Liver (tissue), 8 donors: ENCODE measurements at regions not wholly inside any gene's neighbourhood (a gene's known extent, or its start where the extent isn't known, plus 50 kb on each side); places are given as distances from the start of the nearest gene placed in this dataset.

Source experiments
- DNase-seq: peaks from one replicate; pipeline ENCODE4 v3.0.0-alpha.2; 2017; ENCODE audit warnings: low spot score
- H3K27ac ChIP-seq, 2 donors: one replicate each; pipeline ENCODE4 v1.7.0; 2013; ENCODE audit warnings: inconsistent platforms in 2 of 2, low read length in 2 of 2, control low read depth in 1 of 2, low read depth in 1 of 2, mild to moderate bottlenecking in 1 of 2
- H3K27me3 ChIP-seq, 4 donors: one replicate each; pipeline versions ENCODE4 v1.6.1 to v1.7.0; 2013; ENCODE audit warnings: low read length in 3 of 4, inconsistent platforms in 1 of 4, mild to moderate bottlenecking in 1 of 4, moderate library complexity in 1 of 4; ENCODE audit not compliant: control insufficient read depth in 4 of 4, insufficient read depth in 4 of 4
- H3K36me3 ChIP-seq, 4 donors: one replicate each; pipeline versions ENCODE4 v1.6.1 to v1.7.0; 2013; ENCODE audit warnings: low read length in 3 of 4, mild to moderate bottlenecking in 3 of 4, low read depth in 1 of 4, moderate library complexity in 1 of 4; ENCODE audit not compliant: control insufficient read depth in 4 of 4, insufficient read depth in 3 of 4
- H3K4me1 ChIP-seq, 4 donors: one replicate each; pipeline versions ENCODE4 v1.6.1 to v1.7.0; 2013; ENCODE audit warnings: low read length in 3 of 4, mild to moderate bottlenecking in 3 of 4, moderate library complexity in 1 of 4; ENCODE audit not compliant: control insufficient read depth in 4 of 4, insufficient read depth in 4 of 4
- H3K4me3 ChIP-seq, 3 donors: one replicate each; pipeline versions ENCODE4 v1.6.1 to v1.7.0; 2013; ENCODE audit warnings: low read length in 3 of 3, control low read depth in 1 of 3, low read depth in 1 of 3, mild to moderate bottlenecking in 1 of 3
- H3K9ac ChIP-seq, 2 donors: one replicate each; pipeline ENCODE4 v1.7.0; 2013; ENCODE audit warnings: low read length in 2 of 2, mild to moderate bottlenecking in 2 of 2, moderate library complexity in 2 of 2, control low read depth in 1 of 2, low read depth in 1 of 2
- H3K9me3 ChIP-seq, 4 donors: one replicate each; pipeline versions ENCODE4 v1.6.1 to v1.7.0; 2013; ENCODE audit warnings: low read length in 3 of 4; ENCODE audit not compliant: control insufficient read depth in 4 of 4
- ATF3 ChIP-seq: IDR thresholded peaks from 2 replicates; pipeline ENCODE4 v1.6.1; 2016; ENCODE audit warnings: antibody characterized with exemption
- EGR1 ChIP-seq, 2 donors: IDR thresholded peaks; 2 replicates each; pipeline ENCODE4 v1.6.1; 2016 to 2018; ENCODE audit warnings: antibody characterized with exemption in 2 of 2, low read depth in 2 of 2
- FOXA1 ChIP-seq: IDR thresholded peaks from 2 replicates; pipeline ENCODE4 v1.6.1; 2016; ENCODE audit warnings: antibody characterized with exemption
- FOXA2 ChIP-seq: IDR thresholded peaks from 2 replicates; pipeline ENCODE4 v1.6.1; 2016; ENCODE audit warnings: antibody characterized with exemption
- GABPA ChIP-seq, 2 donors: IDR thresholded peaks in 1 of 2; conservative IDR thresholded peaks in 1 of 2; 2 replicates each; pipeline ENCODE4 v1.6.1; 2016; ENCODE audit warnings: antibody characterized with exemption in 2 of 2, mild to moderate bottlenecking in 1 of 2, moderate library complexity in 1 of 2
- HNF4A ChIP-seq, 2 donors: conservative IDR thresholded peaks; 2 replicates each; pipeline ENCODE4 v1.6.1; 2016; ENCODE audit warnings: antibody characterized with exemption in 2 of 2, mild to moderate bottlenecking in 2 of 2
- HNF4G ChIP-seq: IDR thresholded peaks from 2 replicates; pipeline ENCODE4 v1.6.1; 2016; ENCODE audit warnings: antibody characterized with exemption
- JUND ChIP-seq, 2 donors: IDR thresholded peaks; 2 replicates each; pipeline ENCODE4 v1.6.1; 2016; ENCODE audit warnings: antibody characterized with exemption in 2 of 2
- NR2F2 ChIP-seq: IDR thresholded peaks from 2 replicates; pipeline ENCODE4 v1.6.1; 2016; ENCODE audit warnings: antibody characterized with exemption
- RAD21 ChIP-seq, 2 donors: IDR thresholded peaks; 2 replicates each; pipeline ENCODE4 v1.6.1; 2016; ENCODE audit warnings: antibody characterized with exemption in 2 of 2, mild to moderate bottlenecking in 2 of 2
- REST ChIP-seq: IDR thresholded peaks from 2 replicates; pipeline ENCODE4 v1.6.1; 2016; ENCODE audit warnings: antibody characterized with exemption, mild to moderate bottlenecking
- RXRA ChIP-seq, 2 donors: IDR thresholded peaks; 2 replicates each; pipeline ENCODE4 v1.6.1; 2017 to 2018; ENCODE audit warnings: antibody characterized with exemption in 2 of 2, mild to moderate bottlenecking in 1 of 2
- SP1 ChIP-seq: IDR thresholded peaks from 2 replicates; pipeline ENCODE4 v1.6.1; 2018; ENCODE audit warnings: antibody characterized with exemption, mild to moderate bottlenecking
- TAF1 ChIP-seq: conservative IDR thresholded peaks from 2 replicates; pipeline ENCODE4 v1.6.1; 2016; ENCODE audit warnings: antibody characterized with exemption, mild to moderate bottlenecking
- YY1 ChIP-seq: IDR thresholded peaks from 2 replicates; pipeline ENCODE4 v1.6.1; 2016; ENCODE audit warnings: antibody characterized with exemption, mild to moderate bottlenecking
- ZBTB33 ChIP-seq: IDR thresholded peaks from 2 replicates; pipeline ENCODE4 v1.6.1; 2016; ENCODE audit warnings: antibody characterized with exemption
- WGBS: extraction: QIAGEN DNeasy Blood & Tissue Kit; methylation state at CpG from one replicate; pipeline ENCODE4 v1.1.7; 2013; 5-methylcytosine and 5-hydroxymethylcytosine counted together
- TF ChIP-seq, protein P1 (sequence below): IDR thresholded peaks from 2 replicates; pipeline ENCODE4 v1.6.1; 2016; ENCODE audit warnings: antibody characterized with exemption
- TF ChIP-seq, protein P2 (sequence below): fragments of 150-350 bp; IDR thresholded peaks from 2 replicates; pipeline ENCODE4 v1.5.1; 2017; ENCODE audit warnings: improper control_type of control experiment, low read depth, low read length; ENCODE audit not compliant: missing input control
- donor health status: healthy.
- donor health status: healthy.
- donor health status: healthy.
- donor health status: healthy.
- donor health status: healthy.

- no peak for DNase-seq
- Histone ChIP-seq H3K27ac (no peak overlapping the region), H3K9ac (no peak overlapping the region), H3K4me3 (no peak overlapping the region), H3K9me3 (no peaks in the 10 kb centered on the region), H3K4me1 (no peaks in the 10 kb centered on the region), H3K27me3 (no peaks in the 10 kb centered on the region), H3K36me3 (no peaks in the 10 kb centered on the region)
- TF ChIP-seq SP1 (no peak), TAF1 (no peak), HNF4A (conservative IDR thresholded peaks at IDR 0.05) (no peak), ATF3 (no peak), NR2F2 (no peak), GABPA (IDR thresholded peaks at IDR 0.05 in 1 of 2, conservative IDR thresholded peaks at IDR 0.05 in 1 of 2) (no peak), JUND (IDR thresholded peaks at IDR 0.05) (no peak), FOXA1 (no peak)
- TF ChIP-seq, protein P1, sequence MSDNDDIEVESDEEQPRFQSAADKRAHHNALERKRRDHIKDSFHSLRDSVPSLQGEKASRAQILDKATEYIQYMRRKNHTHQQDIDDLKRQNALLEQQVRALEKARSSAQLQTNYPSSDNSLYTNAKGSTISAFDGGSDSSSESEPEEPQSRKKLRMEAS: no peak
- 85% methylated on average over 3 of the region's 3 CpGs for WGBS
Measured at GRCh38 chr21:16074950-16075489, 345.2 kb downstream of the USP25 start.

GRCh38 chr21:16075649-16076282, 346.0 kb downstream of the USP25 start:
- DNase-seq: no peak
- TF ChIP-seq FOXA1 (no peak), FOXA2 (no peak), SP1 (no peak), ZBTB33 (no peak), NR2F2 (no peak), REST (no peak), TAF1 (no peak), HNF4A (conservative IDR thresholded peaks at IDR 0.05) (no peak), YY1 (no peak), HNF4G (no peak), JUND (IDR thresholded peaks at IDR 0.05) (no peak), RAD21 (IDR thresholded peaks at IDR 0.05) (no peak), EGR1 (IDR thresholded peaks at IDR 0.05; ENCODE audit: low read depth in 2 of 2) (no peak), RXRA (IDR thresholded peaks at IDR 0.05) (no peak), GABPA (IDR thresholded peaks at IDR 0.05 in 1 of 2, conservative IDR thresholded peaks at IDR 0.05 in 1 of 2) (no peak), ATF3 (no peak)
- TF ChIP-seq, protein P1: no peak
- TF ChIP-seq, protein P2, sequence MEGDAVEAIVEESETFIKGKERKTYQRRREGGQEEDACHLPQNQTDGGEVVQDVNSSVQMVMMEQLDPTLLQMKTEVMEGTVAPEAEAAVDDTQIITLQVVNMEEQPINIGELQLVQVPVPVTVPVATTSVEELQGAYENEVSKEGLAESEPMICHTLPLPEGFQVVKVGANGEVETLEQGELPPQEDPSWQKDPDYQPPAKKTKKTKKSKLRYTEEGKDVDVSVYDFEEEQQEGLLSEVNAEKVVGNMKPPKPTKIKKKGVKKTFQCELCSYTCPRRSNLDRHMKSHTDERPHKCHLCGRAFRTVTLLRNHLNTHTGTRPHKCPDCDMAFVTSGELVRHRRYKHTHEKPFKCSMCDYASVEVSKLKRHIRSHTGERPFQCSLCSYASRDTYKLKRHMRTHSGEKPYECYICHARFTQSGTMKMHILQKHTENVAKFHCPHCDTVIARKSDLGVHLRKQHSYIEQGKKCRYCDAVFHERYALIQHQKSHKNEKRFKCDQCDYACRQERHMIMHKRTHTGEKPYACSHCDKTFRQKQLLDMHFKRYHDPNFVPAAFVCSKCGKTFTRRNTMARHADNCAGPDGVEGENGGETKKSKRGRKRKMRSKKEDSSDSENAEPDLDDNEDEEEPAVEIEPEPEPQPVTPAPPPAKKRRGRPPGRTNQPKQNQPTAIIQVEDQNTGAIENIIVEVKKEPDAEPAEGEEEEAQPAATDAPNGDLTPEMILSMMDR: no peak
- Histone ChIP-seq H3K27ac (no peak overlapping the region), H3K36me3 (no peaks in the 10 kb centered on the region), H3K9ac (no peak overlapping the region), H3K4me1 (no peaks in the 10 kb centered on the region), H3K27me3 (no peaks in the 10 kb centered on the region), H3K9me3 (no peaks in the 10 kb centered on the region), H3K4me3 (no peak overlapping the region)
- WGBS: 55% methylated on average over 5 of the region's 5 CpGs
